Esophagus squamous epithelium (tissue), 4 donors: ENCODE measurements at regions not wholly inside any gene's neighbourhood (a gene's known extent, or its start where the extent isn't known, plus 50 kb on each side); places are given as distances from the start of the nearest gene placed in this dataset.

Source experiments
- CTCF ChIP-seq, 6 experiments: fragments of 450-650 bp in 4 of 6; fragments of 200-600 bp in 2 of 6; sonication (generic) in 2 of 6; IDR thresholded peaks; one replicate each; pipeline ENCODE4 v1.5.1; 2016 to 2019; ENCODE audit warnings: antibody characterized with exemption in 6 of 6, mild to moderate bottlenecking in 4 of 6, moderate library complexity in 4 of 6
- POLR2A ChIP-seq, 4 donors: fragments of 450-650 bp; IDR thresholded peaks; one replicate each; pipeline ENCODE4 v1.6.1; 2017; ENCODE audit warnings: antibody characterized with exemption in 4 of 4, mild to moderate bottlenecking in 4 of 4, moderate library complexity in 3 of 4

- TF ChIP-seq CTCF (IDR thresholded peaks at IDR 0.05) = no peak
- TF ChIP-seq POLR2A (IDR thresholded peaks at IDR 0.05) = no peak
These were observed 58.9 kb upstream of the MAGI1 start for GRCh38 chr3:66097647-66098046.
